Tibial nerve (tissue), 4 donors: ENCODE measurements at regions not wholly inside any gene's neighbourhood (a gene's known extent, or its start where the extent isn't known, plus 50 kb on each side); places are given as distances from the start of the nearest gene placed in this dataset.
"Not testable (repeated sequence)": the region's sequence is repeated elsewhere in the genome, so short reads cannot be mapped to it uniquely, and the experiment has no call there.

Experiments used
- DNase-seq, 2 donors: peaks; one replicate each; pipeline ENCODE4 v3.0.0-alpha.2; 2019; ENCODE audit warnings: low spot score in 2 of 2
- H3K27ac ChIP-seq, 4 donors: fragments of 200-600 bp; sonication (generic) in 3 of 4; one replicate each; pipeline ENCODE4 v1.5.1; 2017 to 2019; ENCODE audit warnings: mild to moderate bottlenecking in 1 of 4
- H3K27me3 ChIP-seq, 2 donors: fragments of 200-600 bp; sonication (generic) in 1 of 2; one replicate each; pipeline versions ENCODE4 v1.5.1 to v1.6.0; 2017 to 2019
- H3K36me3 ChIP-seq, 3 donors: fragments of 200-600 bp; sonication (generic); one replicate each; pipeline ENCODE4 v1.5.1; 2018 to 2019
- H3K4me1 ChIP-seq, 4 donors: fragments of 200-600 bp; sonication (generic) in 3 of 4; one replicate each; pipeline ENCODE4 v1.5.1; 2017 to 2019
- H3K4me3 ChIP-seq, 4 donors: fragments of 200-600 bp; sonication (generic) in 3 of 4; one replicate each; pipeline ENCODE4 v1.5.1; 2017 to 2019; ENCODE audit warnings: mild to moderate bottlenecking in 1 of 4, moderate library complexity in 1 of 4
- H3K9me3 ChIP-seq, 4 donors: fragments of 200-600 bp; sonication (generic) in 3 of 4; one replicate each; pipeline ENCODE4 v1.5.1; 2017 to 2019
- EP300 ChIP-seq, 2 donors: sonication (generic); formaldehyde crosslinking; IDR thresholded peaks; one replicate each; pipeline ENCODE4 v1.6.1; 2017; ENCODE audit warnings: antibody characterized with exemption in 2 of 2, mild to moderate bottlenecking in 1 of 2
- POLR2A ChIP-seq, 2 donors: fragments of 450-650 bp; IDR thresholded peaks; one replicate each; pipeline ENCODE4 v1.6.1; 2017; ENCODE audit warnings: antibody characterized with exemption in 2 of 2, mild to moderate bottlenecking in 2 of 2, moderate library complexity in 2 of 2
- WGBS, 2 donors: methylation state at CpG; one replicate each; pipeline ENCODE4 v1.1.5; 2018; 5-methylcytosine and 5-hydroxymethylcytosine counted together
- TF ChIP-seq, protein P1 (sequence below), 5 experiments: fragments of 200-600 bp in 3 of 5; fragments of 450-650 bp in 2 of 5; sonication (generic) in 3 of 5; IDR thresholded peaks; one replicate each; pipeline ENCODE4 v1.5.1; 2016 to 2019; ENCODE audit warnings: antibody characterized with exemption in 5 of 5, mild to moderate bottlenecking in 3 of 5, moderate library complexity in 2 of 5

DNA sequence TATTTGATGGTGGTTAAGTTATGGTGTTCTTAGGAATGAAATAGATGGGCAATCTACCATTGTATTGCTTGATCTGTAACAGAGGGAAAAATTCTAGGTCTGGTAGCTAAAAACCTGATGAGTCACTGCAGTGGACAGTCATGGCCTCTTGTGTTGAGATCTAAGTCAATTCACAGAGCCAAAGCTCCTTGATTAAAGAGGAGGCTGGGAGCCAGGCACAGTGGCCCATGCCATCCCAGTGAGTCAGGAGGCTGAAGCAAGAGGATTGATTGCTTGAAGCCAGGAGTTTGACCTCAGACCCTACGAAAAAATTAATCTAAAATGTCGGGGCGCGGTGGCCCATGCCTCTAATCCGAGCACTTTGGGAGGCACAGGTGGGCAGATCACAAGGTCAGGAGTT lies 67.1 kb upstream of the KPNA3 start:
- Histone ChIP-seq H3K4me1 (peaks cover 0 to 10% (median 0%) of the 10 kb centered on the region in 4 donors), H3K27me3 (no peaks in the 10 kb centered on the region), H3K9me3 (no peaks in the 10 kb centered on the region), H3K27ac (peak overlapping the region in 1 of 4 donors; percentile 51), H3K36me3 (no peaks in the 10 kb centered on the region), H3K4me3 (no peak overlapping the region)
- WGBS, 2 donors = 91 to 92% methylated on average over 5 of the region's 5 CpGs
- no peak for DNase-seq
- TF ChIP-seq POLR2A (IDR thresholded peaks at IDR 0.05) (no peak), EP300 (IDR thresholded peaks at IDR 0.05) (no peak)
- TF ChIP-seq, protein P1, sequence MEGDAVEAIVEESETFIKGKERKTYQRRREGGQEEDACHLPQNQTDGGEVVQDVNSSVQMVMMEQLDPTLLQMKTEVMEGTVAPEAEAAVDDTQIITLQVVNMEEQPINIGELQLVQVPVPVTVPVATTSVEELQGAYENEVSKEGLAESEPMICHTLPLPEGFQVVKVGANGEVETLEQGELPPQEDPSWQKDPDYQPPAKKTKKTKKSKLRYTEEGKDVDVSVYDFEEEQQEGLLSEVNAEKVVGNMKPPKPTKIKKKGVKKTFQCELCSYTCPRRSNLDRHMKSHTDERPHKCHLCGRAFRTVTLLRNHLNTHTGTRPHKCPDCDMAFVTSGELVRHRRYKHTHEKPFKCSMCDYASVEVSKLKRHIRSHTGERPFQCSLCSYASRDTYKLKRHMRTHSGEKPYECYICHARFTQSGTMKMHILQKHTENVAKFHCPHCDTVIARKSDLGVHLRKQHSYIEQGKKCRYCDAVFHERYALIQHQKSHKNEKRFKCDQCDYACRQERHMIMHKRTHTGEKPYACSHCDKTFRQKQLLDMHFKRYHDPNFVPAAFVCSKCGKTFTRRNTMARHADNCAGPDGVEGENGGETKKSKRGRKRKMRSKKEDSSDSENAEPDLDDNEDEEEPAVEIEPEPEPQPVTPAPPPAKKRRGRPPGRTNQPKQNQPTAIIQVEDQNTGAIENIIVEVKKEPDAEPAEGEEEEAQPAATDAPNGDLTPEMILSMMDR (IDR thresholded peaks at IDR 0.05) = no peak

DNA sequence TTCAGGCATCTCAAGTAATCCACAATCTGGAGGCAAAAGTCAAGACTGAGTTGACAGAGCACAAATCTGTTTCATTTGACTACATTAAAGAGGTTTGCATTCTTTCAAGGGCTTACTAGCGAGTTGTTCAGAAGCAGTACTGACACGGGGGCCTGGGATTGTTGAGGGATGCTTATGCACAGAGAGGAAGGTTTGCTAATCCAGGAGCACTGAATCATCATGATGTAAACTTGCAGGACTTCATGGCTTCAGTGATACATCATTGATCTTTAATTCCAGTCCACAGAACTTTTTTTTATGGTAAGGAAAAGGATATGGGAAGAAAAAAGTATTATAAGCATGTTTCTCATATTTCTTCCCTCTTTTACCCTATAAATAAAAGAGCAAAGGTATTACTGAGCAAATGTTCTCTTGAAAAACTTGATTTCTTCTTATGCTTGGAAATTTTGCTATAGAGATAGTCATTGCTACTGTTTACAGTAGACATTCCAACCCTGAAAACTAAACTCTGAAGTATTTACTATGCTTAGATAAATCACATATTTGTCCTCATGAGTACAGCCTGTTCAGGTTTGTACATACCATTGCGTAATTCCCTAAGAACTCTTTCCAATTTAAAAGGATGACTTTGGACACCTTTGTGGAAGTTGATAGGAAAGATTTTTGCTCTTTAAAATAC lies 65.8 kb upstream of the KPNA3 start:
- Histone ChIP-seq H3K27me3 (no peaks in the 10 kb centered on the region), H3K4me1 (peaks cover 0 to 10% (median 0%) of the 10 kb centered on the region in 4 donors), H3K36me3 (no peaks in the 10 kb centered on the region), H3K4me3 (no peak overlapping the region), H3K27ac (peak overlapping the region in 2 of 4 donors; percentile 43 to 76), H3K9me3 (peaks cover 0 to 10% (median under 1%) of the 10 kb centered on the region in 4 donors)
- TF ChIP-seq EP300 (IDR thresholded peaks at IDR 0.05) = peak; percentile 28 to 65
- TF ChIP-seq, protein P1 (IDR thresholded peaks at IDR 0.05) = no peak
- DNase-seq = no peak
- WGBS, 2 donors = 65 to 68% methylated on average over 3 of the region's 3 CpGs

DNA sequence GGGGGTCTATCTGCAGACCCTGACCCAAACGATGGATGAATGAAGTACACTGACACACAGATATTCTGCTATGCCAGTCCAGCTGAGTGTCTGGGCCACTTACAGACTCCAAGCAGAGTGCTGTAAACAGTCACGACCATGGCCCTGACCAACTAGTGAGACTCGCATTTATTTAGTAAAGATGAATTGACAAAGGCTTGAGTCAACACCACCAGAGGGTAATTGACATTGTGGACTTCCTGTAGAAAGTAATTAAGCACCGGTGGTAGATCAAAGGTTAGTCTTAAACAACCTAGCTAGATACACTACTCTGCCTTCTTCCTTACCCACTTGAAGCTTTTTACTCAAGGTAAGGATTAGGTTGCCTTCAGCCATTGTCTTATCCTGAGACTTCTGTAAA lies 63.4 kb upstream of the KPNA3 start:
- no peaks in the 10 kb centered on the region for H3K27me3 ChIP-seq
- H3K4me3 ChIP-seq = no peak overlapping the region
- TF ChIP-seq EP300 (IDR thresholded peaks at IDR 0.05) (no peak), POLR2A (IDR thresholded peaks at IDR 0.05) (no peak)
- TF ChIP-seq, protein P1 (IDR thresholded peaks at IDR 0.05) = no peak
- 77 to 86% methylated on average over 4 of the region's 4 CpGs for WGBS, 2 donors
- H3K4me1 ChIP-seq = peaks cover 0 to 10% (median 0%) of the 10 kb centered on the region in 4 donors
- no peaks in the 10 kb centered on the region for H3K36me3 ChIP-seq
- DNase-seq = no peak
- no peak overlapping the region for H3K27ac ChIP-seq
- H3K9me3 ChIP-seq = peaks cover 0 to 14% (median 2%) of the 10 kb centered on the region in 4 donors

DNA sequence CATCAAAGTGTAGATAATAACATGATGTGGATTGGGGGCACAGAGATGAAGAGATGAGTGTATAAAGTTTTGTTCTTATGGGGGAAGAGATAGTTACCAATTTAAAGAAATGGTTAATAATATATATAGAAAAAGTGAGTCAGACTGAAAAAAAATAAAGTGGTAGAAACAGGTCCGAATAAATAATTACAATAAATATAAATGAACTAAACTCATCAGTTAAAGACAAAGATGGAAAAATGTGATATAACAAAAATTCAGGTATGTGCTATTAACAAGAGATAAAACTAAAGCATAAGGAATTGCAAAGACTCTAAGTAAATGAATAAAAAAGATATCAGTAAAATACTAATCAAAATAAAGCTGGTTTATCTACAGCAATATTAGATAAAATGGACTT lies 61.1 kb upstream of the KPNA3 start:
- 85 to 94% methylated on average over 1 of the region's 1 CpG for WGBS, 2 donors
- H3K27me3 ChIP-seq = no peaks in the 10 kb centered on the region
- no peak for DNase-seq
- peaks cover 0 to 10% (median 0%) of the 10 kb centered on the region in 4 donors for H3K4me1 ChIP-seq
- no peak overlapping the region for H3K4me3 ChIP-seq
- no peak overlapping the region for H3K27ac ChIP-seq
- peaks cover 0 to 14% (median 2%) of the 10 kb centered on the region in 4 donors for H3K9me3 ChIP-seq
- TF ChIP-seq, protein P1 (IDR thresholded peaks at IDR 0.05) = no peak
- TF ChIP-seq EP300 (IDR thresholded peaks at IDR 0.05) (no peak), POLR2A (IDR thresholded peaks at IDR 0.05) (no peak)
- no peaks in the 10 kb centered on the region for H3K36me3 ChIP-seq

DNA sequence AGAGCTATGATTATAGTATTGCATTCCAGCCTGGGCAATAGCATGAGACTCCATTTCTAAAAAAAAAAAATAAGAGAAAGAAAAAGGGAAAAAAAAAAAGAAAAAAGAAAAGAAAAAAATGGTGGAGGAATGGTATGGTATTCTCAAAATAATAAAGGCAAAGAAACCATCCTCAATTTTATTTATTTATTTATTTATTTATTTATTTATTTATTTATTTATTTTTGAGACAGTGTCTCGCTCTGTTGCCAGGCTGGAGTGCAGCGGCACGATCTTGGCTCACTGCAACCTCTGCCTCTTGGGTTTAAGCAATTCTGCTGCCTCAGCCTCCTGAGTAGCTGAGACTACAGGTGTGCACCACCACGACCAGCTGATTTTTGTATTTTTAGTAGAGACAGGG lies 60.0 kb upstream of the KPNA3 start:
- not testable (repeated sequence) for DNase-seq, H3K27ac ChIP-seq, H3K36me3 ChIP-seq, H3K4me3 ChIP-seq, H3K27me3 ChIP-seq
- Histone ChIP-seq H3K9me3 (peaks cover 0 to 14% (median 2%) of the 10 kb centered on the region in 4 donors), H3K4me1 (peaks cover 0 to 10% (median 0%) of the 10 kb centered on the region in 4 donors)
- 70 to 83% methylated on average over 4 of the region's 4 CpGs for WGBS, 2 donors
